ENCODE measurements at regions not wholly inside any gene's neighbourhood (a gene's known extent, or its start where the extent isn't known, plus 50 kb on each side); places are given as distances from the start of the nearest gene placed in this dataset.

- DNase-seq (ENCODE audit: extremely low spot score, insufficient read length, low read depth) (no peak), FAIRE-seq (no peak)
Observed at GRCh38 chr3:117656391-117656790, 946.8 kb downstream of the TUSC7 start.

DNA sequence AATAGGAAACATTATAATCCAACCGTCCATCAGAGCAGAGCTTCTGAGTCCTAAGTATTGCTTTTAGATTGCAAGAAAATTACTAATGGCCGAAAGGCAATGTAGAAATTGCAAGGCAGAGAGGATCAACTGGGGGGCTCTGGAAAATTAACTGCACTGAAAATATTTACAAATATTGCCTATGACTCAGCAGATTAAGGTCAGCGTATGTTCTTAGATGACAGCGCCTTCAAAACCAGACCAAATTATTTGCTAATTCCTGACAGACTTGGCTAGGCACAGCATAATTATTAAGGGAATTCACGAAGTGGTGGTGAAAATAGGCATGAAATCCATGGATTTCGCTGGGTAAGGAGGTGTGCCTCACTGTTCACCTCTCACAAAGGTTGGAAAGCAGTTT is 947.7 kb downstream of the TUSC7 start:
- DNase-seq (ENCODE audit: extremely low spot score, insufficient read length, low read depth) (no peak), FAIRE-seq (no peak)

- DNase-seq (ENCODE audit: extremely low spot score, insufficient read length, low read depth) (no peak), FAIRE-seq (no peak)
Observed at GRCh38 chr3:117660941-117661817, 951.6 kb downstream of the TUSC7 start.

- FAIRE-seq (no peak), DNase-seq (ENCODE audit: extremely low spot score, insufficient read length, low read depth) (no peak)
Observed at GRCh38 chr3:117661818-117662095, 952.2 kb downstream of the TUSC7 start.

- DNase-seq (ENCODE audit: extremely low spot score, insufficient read length, low read depth) (no peak), FAIRE-seq (no peak)
Observed at GRCh38 chr3:117665296-117665695, 955.7 kb downstream of the TUSC7 start.

GRCh38 chr3:117666325-117666724 is 956.7 kb downstream of the TUSC7 start:
- no peak for DNase-seq (ENCODE audit: extremely low spot score, insufficient read length, low read depth)

DNA sequence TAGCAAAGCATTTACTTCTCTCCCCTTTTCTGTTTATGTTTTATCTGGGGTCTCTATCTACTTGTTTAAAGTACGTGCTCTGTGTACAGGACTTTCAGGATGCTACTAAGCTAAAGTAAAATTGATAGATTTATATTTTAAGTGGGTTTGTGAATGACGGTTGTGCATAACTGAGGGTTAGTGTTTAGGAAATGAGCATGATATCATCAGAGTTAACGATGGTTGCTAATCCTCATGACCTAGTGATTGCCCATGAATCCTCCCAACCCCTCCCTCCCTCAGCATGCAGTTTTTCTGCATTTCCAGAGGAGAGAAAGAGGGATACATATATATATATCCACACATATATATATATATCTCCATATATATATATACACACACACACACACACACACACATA is 957.2 kb downstream of the TUSC7 start:
- DNase-seq (ENCODE audit: extremely low spot score, insufficient read length, low read depth): no peak
- no peak for FAIRE-seq

More at GRCh38 chr3:117666325-117666724, 956.7 kb downstream of the TUSC7 start:
- FAIRE-seq: no peak

DNA sequence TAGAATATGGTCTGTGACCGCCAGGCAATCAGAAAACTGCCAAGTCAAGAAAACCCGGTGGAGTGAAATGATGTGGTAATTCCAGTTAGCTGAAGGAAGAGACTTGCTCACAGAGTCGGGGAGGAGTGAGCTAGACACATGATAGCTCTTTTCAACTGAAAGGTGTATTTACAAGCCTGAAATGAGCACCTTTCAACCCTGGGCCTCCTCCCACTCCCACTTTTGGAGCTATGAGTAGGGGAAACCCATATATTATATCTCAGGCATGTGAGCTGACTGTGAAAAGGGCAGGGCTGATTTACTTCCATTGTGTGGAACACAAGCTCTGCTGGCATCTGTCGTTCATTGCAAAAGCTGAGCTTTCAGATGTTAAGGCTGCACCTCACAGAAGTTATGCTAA is 960.2 kb downstream of the TUSC7 start:
- no peak for DNase-seq (ENCODE audit: extremely low spot score, insufficient read length, low read depth)
- FAIRE-seq: no peak

GRCh38 chr3:117671722-117672318 is 962.2 kb downstream of the TUSC7 start:
- DNase-seq (ENCODE audit: extremely low spot score, insufficient read length, low read depth) (no peak), FAIRE-seq (no peak)

GRCh38 chr3:117674321-117674720 is 964.7 kb downstream of the TUSC7 start:
- DNase-seq (ENCODE audit: extremely low spot score, insufficient read length, low read depth) (no peak), FAIRE-seq (no peak)

GRCh38 chr3:117681619-117682018 is 972.0 kb downstream of the TUSC7 start:
- FAIRE-seq (no peak), DNase-seq (ENCODE audit: extremely low spot score, insufficient read length, low read depth) (no peak)

GRCh38 chr3:117687096-117687495 is 977.5 kb downstream of the TUSC7 start:
- no peak for DNase-seq (ENCODE audit: extremely low spot score, insufficient read length, low read depth)
- FAIRE-seq: no peak

DNA sequence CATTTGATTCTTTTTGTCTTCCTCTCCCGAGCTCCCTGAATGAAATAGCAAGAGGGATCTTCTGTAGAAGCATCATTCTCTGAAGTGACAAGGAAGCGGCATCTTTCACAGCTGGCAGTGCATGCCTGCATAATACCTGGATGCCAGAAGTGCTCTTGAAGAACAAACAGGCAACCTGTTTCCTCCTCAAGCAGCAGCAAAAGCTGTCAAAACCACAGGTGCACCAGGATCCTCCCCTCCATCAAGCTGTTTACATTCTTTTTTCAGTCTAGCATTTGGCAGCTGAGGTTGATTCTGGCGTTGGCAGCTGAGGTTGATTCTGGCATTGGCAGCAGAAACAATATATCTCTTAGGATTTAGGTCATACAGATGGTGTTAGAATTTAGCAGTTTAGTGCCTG is 979.0 kb downstream of the TUSC7 start:
- DNase-seq (ENCODE audit: extremely low spot score, insufficient read length, low read depth) (no peak), FAIRE-seq (no peak)

DNA sequence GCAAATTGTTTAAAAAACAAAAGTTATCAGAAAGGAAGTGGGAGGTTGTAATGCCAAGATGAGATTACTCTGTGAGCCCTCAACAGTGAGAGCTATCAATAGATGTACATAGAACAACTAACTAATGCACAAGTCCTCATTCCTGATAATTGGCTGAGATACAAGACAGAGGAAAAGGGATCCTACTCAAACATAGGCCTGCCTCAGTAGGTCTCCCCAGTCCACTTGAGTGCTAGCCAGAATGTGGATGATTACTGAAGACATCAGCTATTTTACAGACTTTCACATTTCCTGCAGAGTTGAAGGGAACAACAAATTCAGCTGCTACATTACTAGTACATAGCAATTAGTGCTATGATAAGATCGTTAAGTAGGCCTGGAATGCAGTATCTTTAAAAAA is 981.9 kb downstream of the TUSC7 start:
- DNase-seq (ENCODE audit: extremely low spot score, insufficient read length, low read depth) (no peak), FAIRE-seq (no peak)

- no peak for FAIRE-seq
- no peak for DNase-seq (ENCODE audit: extremely low spot score, insufficient read length, low read depth)
Observed at GRCh38 chr3:117692416-117692995, 982.9 kb downstream of the TUSC7 start.

DNA sequence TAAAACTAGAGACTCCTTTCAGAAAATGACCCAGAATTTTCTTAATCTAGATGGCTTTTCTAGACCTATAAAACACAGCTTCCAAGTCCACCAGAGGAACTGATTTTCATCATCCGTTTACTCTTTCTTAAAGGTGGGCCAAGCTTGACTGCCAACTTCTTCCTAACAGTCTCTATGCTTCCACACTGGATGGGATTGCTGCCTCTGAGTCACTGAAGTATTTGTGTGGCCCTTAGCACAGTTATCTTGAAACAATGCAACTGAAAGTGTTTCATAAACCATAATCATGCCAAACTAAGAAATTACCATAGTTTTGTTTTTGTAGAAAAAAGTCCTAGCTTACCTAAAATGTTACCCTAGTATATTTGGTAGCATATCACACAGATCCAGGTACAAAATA is 985.7 kb downstream of the TUSC7 start:
- DNase-seq (ENCODE audit: extremely low spot score, insufficient read length, low read depth) (no peak), FAIRE-seq (no peak)

GRCh38 chr3:117695871-117696645 is 986.5 kb downstream of the TUSC7 start:
- FAIRE-seq (no peak), DNase-seq (ENCODE audit: extremely low spot score, insufficient read length, low read depth) (no peak)

GRCh38 chr3:117696851-117697407 is 987.4 kb downstream of the TUSC7 start:
- no peak for FAIRE-seq
- no peak for DNase-seq (ENCODE audit: extremely low spot score, insufficient read length, low read depth)

DNA sequence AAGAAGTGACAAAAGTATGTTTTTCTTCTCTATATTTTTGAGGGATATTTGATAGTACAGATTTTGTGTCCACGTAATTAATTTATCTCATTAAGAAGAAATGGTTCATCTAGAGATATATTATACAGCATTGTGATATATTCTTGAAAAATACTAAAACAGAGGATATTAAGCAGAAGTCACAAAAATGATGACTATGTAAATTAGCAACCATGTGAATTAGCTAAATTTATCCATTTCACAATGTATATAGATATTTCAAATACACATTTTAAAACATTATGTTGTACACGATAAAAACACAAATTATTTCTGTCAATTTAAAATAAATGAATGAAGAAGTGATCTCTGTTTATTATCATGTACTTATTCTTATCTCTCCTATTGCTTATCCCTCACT is 989.5 kb downstream of the TUSC7 start:
- FAIRE-seq (no peak), DNase-seq (ENCODE audit: extremely low spot score, insufficient read length, low read depth) (no peak)

- DNase-seq (ENCODE audit: extremely low spot score, insufficient read length, low read depth) (no peak), FAIRE-seq (no peak)
Observed at GRCh38 chr3:117700573-117701360, 991.2 kb downstream of the TUSC7 start.
